ENCODE measurements at regions not wholly inside any gene's neighbourhood (a gene's known extent, or its start where the extent isn't known, plus 50 kb on each side); places are given as distances from the start of the nearest gene placed in this dataset.
A peak's percentile ranks its signal among the peaks of the same experiment; 100 is the strongest.

DNA sequence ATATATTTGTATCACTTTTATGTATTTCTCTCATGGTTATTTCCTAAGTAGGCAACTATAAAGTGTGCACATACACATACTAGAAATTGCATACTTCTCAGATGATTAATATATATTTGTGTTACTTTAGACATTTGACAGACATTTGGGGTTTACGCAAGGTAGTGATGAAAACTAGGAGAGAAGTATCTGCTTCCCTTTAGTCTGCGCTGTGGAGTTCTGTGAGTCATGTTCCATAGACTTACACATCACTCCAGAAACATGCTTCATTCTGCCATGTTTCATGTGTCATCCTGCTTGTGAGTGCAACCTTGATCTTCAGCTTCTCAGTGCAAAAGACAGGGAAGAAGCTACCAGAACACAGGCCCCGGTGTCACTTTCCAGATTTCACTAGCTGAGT lies 200.7 kb upstream of the BMP2 start:
- DNase-seq = no peak
- H3K27me3 ChIP-seq = no peaks in the 10 kb centered on the region
- no peak overlapping the region for H3K4me3 ChIP-seq
- no peaks in the 10 kb centered on the region for H3K36me3 ChIP-seq
- no peaks in the 10 kb centered on the region for H3K9me3 ChIP-seq

GRCh38 chr20:6562111-6562510 lies 205.4 kb upstream of the BMP2 start:
- Histone ChIP-seq H3K36me3 (no peaks in the 10 kb centered on the region), H3K9me3 (no peaks in the 10 kb centered on the region), H3K27me3 (no peaks in the 10 kb centered on the region), H3K4me3 (no peak overlapping the region)
- DNase-seq = no peak

DNA sequence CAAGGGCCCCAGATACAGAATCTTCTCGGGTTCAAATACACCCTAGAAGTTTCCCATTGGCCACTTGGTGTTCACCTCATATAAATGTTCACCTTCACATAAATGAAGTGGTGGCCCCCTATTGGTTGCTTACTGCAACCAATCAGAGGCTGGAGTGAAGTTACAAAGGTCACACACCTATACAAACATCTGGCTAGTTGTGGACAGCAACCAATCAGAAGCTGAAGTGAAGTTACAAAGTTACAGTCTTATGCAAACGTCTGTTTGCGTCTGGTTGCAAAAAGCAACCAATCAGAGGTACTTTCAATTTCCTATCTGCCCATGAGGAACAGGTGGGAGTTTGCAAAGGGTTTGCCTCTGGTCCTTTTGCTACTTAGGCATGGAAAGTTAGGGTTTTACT lies 206.5 kb upstream of the BMP2 start:
- DNase-seq = no peak
- no peaks in the 10 kb centered on the region for H3K36me3 ChIP-seq
- no peaks in the 10 kb centered on the region for H3K9me3 ChIP-seq
- no peak overlapping the region for H3K4me3 ChIP-seq
- no peaks in the 10 kb centered on the region for H3K27me3 ChIP-seq

- Histone ChIP-seq H3K36me3 (no peaks in the 10 kb centered on the region), H3K27me3 (no peaks in the 10 kb centered on the region), H3K9me3 (no peaks in the 10 kb centered on the region), H3K4me3 (no peak overlapping the region)
- DNase-seq = no peak
Observed at GRCh38 chr20:6559791-6560190, 207.7 kb upstream of the BMP2 start.

DNA sequence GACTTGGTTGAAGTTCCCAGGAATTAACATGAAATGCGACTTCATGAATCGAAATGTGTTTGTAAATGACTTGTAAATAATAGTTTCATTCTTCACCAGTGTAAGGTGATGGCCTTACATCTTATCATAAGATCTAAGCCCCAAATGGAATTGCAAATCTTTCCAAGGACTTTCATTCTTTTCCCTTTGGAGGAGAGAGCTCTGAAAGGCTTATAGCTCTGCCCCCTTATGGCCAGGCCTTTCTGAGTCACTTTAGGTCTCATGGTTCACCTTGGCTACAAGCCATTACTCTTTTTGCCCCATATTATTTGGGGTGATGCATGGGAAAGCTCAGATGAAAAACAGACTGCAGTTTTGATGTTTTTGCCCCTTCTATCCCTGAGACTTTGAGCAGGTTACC lies 209.1 kb upstream of the BMP2 start:
- DNase-seq = no peak
- H3K4me3 ChIP-seq = no peak overlapping the region

DNA sequence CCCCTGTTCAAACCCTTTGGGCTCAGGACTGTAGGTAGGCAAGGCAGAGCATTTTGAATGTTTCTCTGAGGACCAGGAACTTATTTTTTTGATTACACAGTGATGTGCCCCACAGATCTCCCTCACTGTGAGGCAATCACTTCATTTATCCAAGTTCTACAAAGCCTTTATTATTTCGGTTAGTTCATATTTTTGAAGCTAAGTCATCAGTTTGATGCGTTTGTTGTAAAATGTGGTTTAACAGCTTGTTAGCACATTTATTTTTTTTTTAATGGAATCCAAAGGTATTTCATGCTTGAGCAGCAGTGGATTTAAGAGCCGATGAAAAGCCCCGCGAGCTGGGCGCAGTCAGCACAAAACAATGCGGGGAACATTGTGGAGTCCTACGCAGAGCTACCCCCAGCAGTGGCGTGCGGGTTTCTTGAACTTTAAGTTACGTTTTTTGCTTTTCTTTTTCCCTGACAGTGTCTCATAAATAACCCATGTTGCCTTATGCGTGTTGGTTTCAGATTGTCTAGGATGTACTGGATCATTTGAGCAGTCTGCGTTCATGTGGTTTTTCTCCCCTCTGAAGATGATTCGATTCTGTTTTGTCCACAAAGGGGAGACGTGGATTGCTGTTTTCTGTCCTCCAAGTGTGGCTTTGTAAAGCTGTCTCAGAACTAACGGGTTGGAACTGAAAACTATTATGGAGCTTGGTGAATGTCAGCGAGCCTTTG lies 233.6 kb upstream of the BMP2 start:
- Histone ChIP-seq H3K27me3 (peaks cover 6% of the 10 kb centered on the region), H3K36me3 (no peaks in the 10 kb centered on the region), H3K4me3 (peak overlapping the region; percentile 24), H3K9me3 (no peaks in the 10 kb centered on the region)
- DNase-seq = peak; percentile 48

More for the DNA sequence above, 209.1 kb upstream of the BMP2 start:
- Histone ChIP-seq H3K9me3 (no peaks in the 10 kb centered on the region), H3K27me3 (no peaks in the 10 kb centered on the region), H3K36me3 (no peaks in the 10 kb centered on the region)

DNA sequence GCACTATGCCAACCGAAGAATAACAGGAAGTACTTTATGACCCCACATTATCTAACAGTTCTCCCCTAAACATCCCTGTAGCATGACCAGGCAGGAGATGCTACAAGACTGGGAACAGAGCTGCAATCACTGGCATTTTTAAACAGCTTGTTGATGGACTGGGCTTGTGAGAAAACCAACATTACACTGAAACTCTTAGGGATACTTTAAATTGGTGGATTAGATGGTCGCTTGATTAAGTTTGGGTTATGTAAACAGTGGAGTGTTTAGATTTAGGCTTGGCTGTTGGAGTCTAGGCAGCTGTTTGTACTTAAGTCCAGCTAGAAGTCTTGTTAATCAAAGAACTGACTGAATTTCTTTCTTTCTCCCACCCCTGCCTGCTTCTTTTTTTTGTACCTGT lies 234.1 kb upstream of the BMP2 start:
- no peaks in the 10 kb centered on the region for H3K9me3 ChIP-seq
- DNase-seq = no peak
- no peaks in the 10 kb centered on the region for H3K36me3 ChIP-seq
- no peak overlapping the region for H3K4me3 ChIP-seq
- peaks cover 6% of the 10 kb centered on the region for H3K27me3 ChIP-seq

DNA sequence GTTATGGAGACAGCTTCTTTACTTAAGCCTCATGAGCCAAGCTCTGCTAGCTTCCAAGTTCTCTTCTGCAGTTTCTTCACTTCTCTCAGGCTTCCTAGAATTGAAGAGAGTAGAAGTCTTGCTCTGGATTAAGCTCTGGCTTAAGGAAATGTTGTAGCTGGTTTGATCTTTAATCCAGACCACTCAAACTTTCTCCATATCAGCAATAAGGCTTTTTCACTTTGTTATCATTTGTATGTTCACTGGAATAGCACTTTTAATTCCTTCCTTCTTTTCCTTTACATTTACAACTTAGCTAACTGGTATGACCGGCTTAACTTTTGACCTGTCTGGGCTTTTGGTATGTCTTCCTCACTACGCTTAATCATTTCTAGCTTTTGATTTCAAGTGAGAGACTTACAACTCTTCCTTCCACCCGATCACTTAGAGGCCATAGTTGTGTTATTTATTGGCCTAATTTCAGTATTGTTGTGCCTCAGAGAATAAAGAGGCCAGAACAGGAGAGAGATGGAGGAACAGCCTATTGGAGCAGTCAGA lies 236.6 kb upstream of the BMP2 start:
- Histone ChIP-seq H3K9me3 (no peaks in the 10 kb centered on the region), H3K36me3 (no peaks in the 10 kb centered on the region), H3K27me3 (peaks cover 3% of the 10 kb centered on the region), H3K4me3 (no peak overlapping the region)
- DNase-seq = no peak

DNA sequence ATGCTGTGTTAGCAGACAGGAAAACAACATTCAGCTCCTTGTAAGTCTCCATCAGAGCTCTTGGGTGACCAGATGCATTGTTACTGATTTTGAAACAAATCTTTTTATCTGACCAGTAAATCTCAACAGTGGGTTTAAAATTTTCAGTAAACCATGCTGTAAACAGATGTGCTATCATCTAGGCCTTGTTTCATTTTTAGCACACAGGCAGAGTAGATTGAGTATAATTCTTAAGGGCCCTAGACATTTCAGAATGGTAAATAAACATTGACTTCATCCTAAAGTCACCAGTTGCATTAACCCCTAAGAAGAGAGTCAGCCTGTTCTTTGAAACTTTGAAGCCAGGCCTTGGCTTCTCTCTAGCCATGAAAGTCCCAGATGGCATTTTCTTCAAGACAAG lies 237.2 kb upstream of the BMP2 start:
- H3K27me3 ChIP-seq = no peaks in the 10 kb centered on the region
- H3K9me3 ChIP-seq = no peaks in the 10 kb centered on the region
- H3K4me3 ChIP-seq = no peak overlapping the region
- no peak for DNase-seq
- H3K36me3 ChIP-seq = no peaks in the 10 kb centered on the region

DNA sequence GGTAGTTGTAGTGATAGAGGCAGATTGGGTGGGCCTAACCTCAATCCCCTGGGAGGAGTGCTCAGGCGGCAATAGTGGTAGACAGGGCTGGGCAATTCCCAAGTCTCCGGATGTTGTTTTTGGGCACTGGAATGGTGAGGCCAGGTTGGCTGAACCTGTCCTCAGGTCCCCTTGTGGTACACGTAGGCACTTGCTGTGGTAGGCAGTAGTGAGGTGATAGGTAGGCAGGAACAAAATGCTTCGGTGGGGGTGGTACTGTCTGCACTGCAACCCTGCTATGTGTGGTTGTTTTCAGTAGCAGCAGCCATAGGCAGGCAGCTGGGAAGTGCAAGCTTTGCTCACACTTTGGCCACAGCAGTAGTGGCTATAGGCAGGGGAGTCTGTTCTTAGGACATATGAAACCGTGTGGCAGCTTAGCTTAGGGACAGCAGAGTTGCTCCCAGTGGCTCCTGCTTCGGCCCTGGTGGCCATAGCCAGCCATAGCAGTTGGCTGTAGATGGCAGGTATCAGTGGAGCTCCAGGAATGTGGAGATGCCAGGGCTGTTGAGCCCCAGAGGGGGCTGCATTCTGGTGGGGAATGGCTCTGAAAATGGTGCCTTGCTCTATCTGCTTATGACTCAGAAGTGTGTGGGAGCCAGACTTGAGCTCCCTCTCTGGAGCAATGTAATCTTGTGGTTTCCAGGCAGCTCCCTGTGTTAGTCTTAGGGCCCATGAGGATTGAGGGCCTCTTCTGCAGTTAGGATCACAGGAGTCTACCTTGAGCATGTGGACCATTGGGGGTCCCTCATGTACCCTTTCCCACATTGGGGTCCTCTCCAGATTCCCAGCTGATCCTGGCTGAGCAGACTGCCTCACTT lies 241.8 kb upstream of the BMP2 start:
- H3K4me3 ChIP-seq = no peak overlapping the region
- H3K27me3 ChIP-seq = no peaks in the 10 kb centered on the region
- no peaks in the 10 kb centered on the region for H3K36me3 ChIP-seq
- no peak for DNase-seq
- H3K9me3 ChIP-seq = no peaks in the 10 kb centered on the region; the same call in none of the 2 replicates

- no peaks in the 10 kb centered on the region for H3K36me3 ChIP-seq
- H3K9me3 ChIP-seq = peaks cover 6% of the 10 kb centered on the region
- no peaks in the 10 kb centered on the region for H3K27me3 ChIP-seq
- H3K4me3 ChIP-seq = no peak overlapping the region
- no peak for DNase-seq
Observed at GRCh38 chr20:6524305-6524704, 243.2 kb upstream of the BMP2 start.

DNA sequence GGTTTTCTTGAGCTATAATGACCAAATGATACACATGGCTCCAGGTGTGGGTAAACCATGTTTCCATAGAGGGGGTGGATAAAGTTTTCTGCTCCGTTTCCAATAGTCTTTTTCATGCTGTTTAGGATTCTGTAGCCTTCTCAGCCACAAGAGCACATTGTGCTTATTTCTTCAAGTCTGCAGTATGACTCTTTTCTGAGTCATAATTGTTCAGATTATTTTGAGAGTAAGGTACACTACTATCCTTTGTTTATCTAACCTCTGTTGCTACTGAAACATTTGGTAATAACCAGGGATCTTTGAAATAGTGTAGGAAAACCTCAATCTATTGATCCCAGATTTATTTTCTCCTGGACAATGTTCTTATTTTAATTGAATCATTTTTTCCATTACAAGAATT lies 247.9 kb upstream of the BMP2 start:
- Histone ChIP-seq H3K4me3 (no peak overlapping the region), H3K36me3 (no peaks in the 10 kb centered on the region), H3K27me3 (no peaks in the 10 kb centered on the region), H3K9me3 (peaks cover 6% of the 10 kb centered on the region)
- DNase-seq = no peak

- H3K36me3 ChIP-seq = no peaks in the 10 kb centered on the region
- DNase-seq = no peak
- peaks cover 2% of the 10 kb centered on the region; the same call in 1 of the 2 replicates for H3K9me3 ChIP-seq
- no peak overlapping the region for H3K4me3 ChIP-seq
- no peaks in the 10 kb centered on the region for H3K27me3 ChIP-seq
Observed at GRCh38 chr20:6515261-6515660, 252.2 kb upstream of the BMP2 start.

GRCh38 chr20:6513599-6513998 lies 253.9 kb upstream of the BMP2 start:
- H3K4me3 ChIP-seq = no peak overlapping the region
- no peaks in the 10 kb centered on the region for H3K36me3 ChIP-seq
- H3K9me3 ChIP-seq = no peaks in the 10 kb centered on the region
- H3K27me3 ChIP-seq = no peaks in the 10 kb centered on the region
- DNase-seq = no peak

DNA sequence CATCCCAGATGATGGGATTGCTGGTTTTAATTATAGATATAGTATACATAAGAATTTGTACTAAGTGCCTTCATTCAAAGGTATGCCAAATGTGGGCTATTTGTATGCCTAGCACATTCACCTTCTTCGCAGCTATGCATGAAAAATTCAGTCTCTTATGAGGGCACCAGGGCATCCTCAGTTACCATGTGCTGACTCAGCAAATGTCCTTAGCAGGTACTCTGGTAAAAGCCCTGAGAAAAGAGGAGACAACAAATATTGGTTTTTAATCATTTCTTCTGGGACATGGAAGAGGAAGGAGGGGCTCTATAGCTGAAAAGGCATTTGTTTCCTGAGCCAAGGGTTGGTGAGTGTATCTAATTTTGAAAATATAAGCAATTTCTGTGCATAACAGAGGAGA lies 258.1 kb upstream of the BMP2 start:
- Histone ChIP-seq H3K9me3 (no peaks in the 10 kb centered on the region), H3K4me3 (no peak overlapping the region), H3K36me3 (no peaks in the 10 kb centered on the region), H3K27me3 (no peaks in the 10 kb centered on the region)
- DNase-seq = no peak

DNA sequence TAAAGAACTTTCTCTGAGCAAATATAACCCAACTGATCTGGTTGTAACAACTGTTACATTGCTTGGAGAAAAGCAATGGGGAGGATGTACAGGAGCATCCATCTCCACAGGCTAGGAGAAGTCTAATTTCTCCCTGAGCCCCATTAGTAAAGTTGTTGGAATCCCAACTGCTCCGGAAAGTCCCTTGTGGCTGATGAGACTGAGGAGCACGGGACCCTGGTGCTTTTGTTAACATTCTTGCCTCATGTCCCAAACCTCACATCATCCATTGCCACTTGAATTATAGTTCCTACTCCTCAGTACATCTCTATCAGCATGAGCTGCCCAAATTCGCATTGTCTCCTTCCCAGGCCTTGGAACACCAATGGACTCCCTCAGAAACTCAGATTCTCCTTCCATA lies 260.6 kb upstream of the BMP2 start:
- DNase-seq = no peak
- Histone ChIP-seq H3K36me3 (no peaks in the 10 kb centered on the region), H3K9me3 (no peaks in the 10 kb centered on the region), H3K4me3 (no peak overlapping the region), H3K27me3 (no peaks in the 10 kb centered on the region)

GRCh38 chr20:6504826-6505225 lies 262.7 kb upstream of the BMP2 start:
- Histone ChIP-seq H3K27me3 (no peaks in the 10 kb centered on the region), H3K36me3 (no peaks in the 10 kb centered on the region), H3K4me3 (no peak overlapping the region), H3K9me3 (no peaks in the 10 kb centered on the region)
- no peak for DNase-seq

GRCh38 chr20:6504179-6504578 lies 263.3 kb upstream of the BMP2 start:
- Histone ChIP-seq H3K4me3 (no peak overlapping the region), H3K36me3 (no peaks in the 10 kb centered on the region), H3K9me3 (no peaks in the 10 kb centered on the region), H3K27me3 (no peaks in the 10 kb centered on the region)
- no peak for DNase-seq
